HG03064 (cell line): ENCODE measurements at regions not wholly inside any gene's neighbourhood (a gene's known extent, or its start where the extent isn't known, plus 50 kb on each side); places are given as distances from the start of the nearest gene placed in this dataset.
A peak's percentile ranks its signal among the peaks of the same experiment; 100 is the strongest.

Source experiments
- ATAC-seq: cut with Tn5 transposase; IDR thresholded peaks from one replicate; pipeline ENCODE4 v1.9.1; 2021; ENCODE audit warnings: low read depth; ENCODE audit not compliant: unreplicated experiment

- ATAC-seq, result no peak
Observed at GRCh38 chr5:40080191-40080590, 599.5 kb upstream of the PTGER4 start.

- ATAC-seq, result no peak
Observed at GRCh38 chr5:40078898-40079575, 600.7 kb upstream of the PTGER4 start.

GRCh38 chr5:40074826-40075225 lies 604.9 kb upstream of the PTGER4 start:
- ATAC-seq, result no peak

GRCh38 chr5:40073927-40074326 lies 605.8 kb upstream of the PTGER4 start:
- ATAC-seq, result no peak

- ATAC-seq, result no peak
Observed at GRCh38 chr5:40071870-40072269, 607.8 kb upstream of the PTGER4 start.

- no peak for ATAC-seq
Observed at GRCh38 chr5:40066616-40067015, 613.1 kb upstream of the PTGER4 start.

- no peak for ATAC-seq
Observed at GRCh38 chr5:40052808-40053207, 626.9 kb upstream of the PTGER4 start.

- no peak for ATAC-seq
Observed at GRCh38 chr5:40046792-40047191, 622.0 kb upstream of the DAB2 start.

- no peak for ATAC-seq
Observed at GRCh38 chr5:40045429-40045828, 620.6 kb upstream of the DAB2 start.

GRCh38 chr5:40043916-40044315 lies 619.1 kb upstream of the DAB2 start:
- no peak for ATAC-seq

GRCh38 chr5:40041452-40041851 lies 616.7 kb upstream of the DAB2 start:
- ATAC-seq, result no peak

- ATAC-seq, result no peak
Observed at GRCh38 chr5:40037713-40038112, 612.9 kb upstream of the DAB2 start.

- no peak for ATAC-seq
Observed at GRCh38 chr5:40034441-40034840, 609.7 kb upstream of the DAB2 start.

GRCh38 chr5:40033411-40033810 lies 608.6 kb upstream of the DAB2 start:
- peak; percentile 69 for ATAC-seq

- ATAC-seq, result no peak
Observed at GRCh38 chr5:40033009-40033408, 608.2 kb upstream of the DAB2 start.

GRCh38 chr5:40030661-40031060 lies 605.9 kb upstream of the DAB2 start:
- ATAC-seq, result no peak

- ATAC-seq, result no peak
Observed at GRCh38 chr5:40029711-40030495, 605.1 kb upstream of the DAB2 start.

GRCh38 chr5:40027400-40027799 lies 602.6 kb upstream of the DAB2 start:
- no peak for ATAC-seq

- no peak for ATAC-seq
Observed at GRCh38 chr5:40025586-40025985, 600.8 kb upstream of the DAB2 start.

GRCh38 chr5:40022057-40022456 lies 597.3 kb upstream of the DAB2 start:
- ATAC-seq, result no peak

GRCh38 chr5:40021007-40021406 lies 596.2 kb upstream of the DAB2 start:
- no peak for ATAC-seq

- ATAC-seq, result no peak
Observed at GRCh38 chr5:40017918-40018317, 593.1 kb upstream of the DAB2 start.
